ENCODE measurements at regions not wholly inside any gene's neighbourhood (a gene's known extent, or its start where the extent isn't known, plus 50 kb on each side); places are given as distances from the start of the nearest gene placed in this dataset.

DNA sequence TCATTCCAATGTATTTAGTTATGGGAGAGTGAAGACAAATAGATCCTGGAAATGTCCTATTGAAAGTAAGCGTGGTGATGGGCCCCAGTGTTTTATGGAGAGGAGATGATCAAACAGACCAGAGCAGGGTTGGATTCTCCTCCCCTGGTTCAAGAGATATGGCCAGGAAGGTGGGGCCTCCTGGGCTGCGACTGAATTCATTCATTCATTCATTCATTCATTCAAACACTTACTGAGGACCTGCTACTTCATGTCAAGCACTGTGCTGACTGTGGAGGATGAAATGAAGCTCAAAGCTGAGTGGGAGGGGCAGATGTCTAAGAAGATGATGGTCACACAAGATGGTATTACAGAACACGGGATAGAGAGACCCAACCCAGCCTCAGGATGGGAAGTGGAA, 71.5 kb upstream of the TNR start:
- no peak for DNase-seq
- Mint-ChIP-seq H3K9me3 (no peaks in the 10 kb centered on the region), H3K36me3 (ENCODE audit: low read depth) (no peaks in the 10 kb centered on the region), H3K27me3 (peaks cover 33% of the 10 kb centered on the region), H3K4me3 (no peak overlapping the region), H3K4me1 (ENCODE audit: low read depth) (no peaks in the 10 kb centered on the region), H3K27ac (no peak overlapping the region)
- intact Hi-C loops (cut with DNase I, micrococcal nuclease) = no loop called here
- Histone ChIP-seq H3K27me3 (ENCODE audit: control insufficient read depth in 1 of 2, insufficient read depth in 2 of 2, low read length in 2 of 2) (no peaks in the 10 kb centered on the region), H3K36me3 (ENCODE audit: insufficient read depth, low read length) (no peaks in the 10 kb centered on the region), H3K4me3 (ENCODE audit: low read length) (no peak overlapping the region), H3K4me1 (ENCODE audit: insufficient read depth, low read length) (no peaks in the 10 kb centered on the region), H3K27ac (ENCODE audit: low read depth in 1 of 2, low read length in 2 of 2) (no peak overlapping the region), H3K9me3 (ENCODE audit: control insufficient read depth in 1 of 2, insufficient read depth in 1 of 2, low read length in 2 of 2) (peaks cover 0 to 4% of the 10 kb centered on the region in 2 experiments)
- TF ChIP-seq, protein P1, sequence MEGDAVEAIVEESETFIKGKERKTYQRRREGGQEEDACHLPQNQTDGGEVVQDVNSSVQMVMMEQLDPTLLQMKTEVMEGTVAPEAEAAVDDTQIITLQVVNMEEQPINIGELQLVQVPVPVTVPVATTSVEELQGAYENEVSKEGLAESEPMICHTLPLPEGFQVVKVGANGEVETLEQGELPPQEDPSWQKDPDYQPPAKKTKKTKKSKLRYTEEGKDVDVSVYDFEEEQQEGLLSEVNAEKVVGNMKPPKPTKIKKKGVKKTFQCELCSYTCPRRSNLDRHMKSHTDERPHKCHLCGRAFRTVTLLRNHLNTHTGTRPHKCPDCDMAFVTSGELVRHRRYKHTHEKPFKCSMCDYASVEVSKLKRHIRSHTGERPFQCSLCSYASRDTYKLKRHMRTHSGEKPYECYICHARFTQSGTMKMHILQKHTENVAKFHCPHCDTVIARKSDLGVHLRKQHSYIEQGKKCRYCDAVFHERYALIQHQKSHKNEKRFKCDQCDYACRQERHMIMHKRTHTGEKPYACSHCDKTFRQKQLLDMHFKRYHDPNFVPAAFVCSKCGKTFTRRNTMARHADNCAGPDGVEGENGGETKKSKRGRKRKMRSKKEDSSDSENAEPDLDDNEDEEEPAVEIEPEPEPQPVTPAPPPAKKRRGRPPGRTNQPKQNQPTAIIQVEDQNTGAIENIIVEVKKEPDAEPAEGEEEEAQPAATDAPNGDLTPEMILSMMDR (IDR thresholded peaks at IDR 0.05) = no peak
- ChIA-PET POLR2A (no interaction called here), CTCF (no interaction called here)
- ATAC-seq (ENCODE audit: poor library complexity) = no peak

DNA sequence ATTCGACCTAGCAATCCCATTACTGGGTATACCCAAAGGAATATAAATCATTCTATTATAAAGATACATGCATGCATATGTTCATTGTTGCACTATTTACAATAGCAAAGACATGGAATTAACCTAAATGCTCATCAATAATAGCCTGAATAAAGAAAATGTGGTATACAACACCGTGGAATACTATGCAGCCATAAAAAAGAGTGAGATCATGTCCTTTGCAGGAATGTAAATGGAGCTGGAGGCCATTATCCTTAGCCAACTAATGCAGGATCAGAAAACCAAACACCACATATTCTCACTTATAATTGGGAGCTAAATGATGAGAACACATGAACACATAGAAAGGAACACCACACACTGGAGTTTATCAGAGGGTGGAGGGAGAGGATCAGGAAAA, 69.5 kb upstream of the TNR start:
- Histone ChIP-seq H3K27me3 (ENCODE audit: control insufficient read depth in 1 of 2, insufficient read depth in 2 of 2, low read length in 2 of 2) (no peaks in the 10 kb centered on the region), H3K36me3 (ENCODE audit: insufficient read depth, low read length) (no peaks in the 10 kb centered on the region), H3K4me1 (ENCODE audit: insufficient read depth, low read length) (no peaks in the 10 kb centered on the region), H3K9me3 (ENCODE audit: control insufficient read depth in 1 of 2, insufficient read depth in 1 of 2, low read length in 2 of 2) (peaks cover 0 to 4% of the 10 kb centered on the region in 2 experiments), H3K4me3 (ENCODE audit: low read length) (no peak overlapping the region), H3K27ac (ENCODE audit: low read depth in 1 of 2, low read length in 2 of 2) (no peak overlapping the region)
- Mint-ChIP-seq H3K9me3 (no peaks in the 10 kb centered on the region), H3K27ac (no peak overlapping the region), H3K36me3 (ENCODE audit: low read depth) (no peaks in the 10 kb centered on the region), H3K4me1 (ENCODE audit: low read depth) (no peaks in the 10 kb centered on the region), H3K4me3 (no peak overlapping the region), H3K27me3 (peaks cover 45% of the 10 kb centered on the region)
- ChIA-PET CTCF (no interaction called here), POLR2A (no interaction called here)
- DNase-seq (no peak), ATAC-seq (ENCODE audit: poor library complexity) (no peak)
- intact Hi-C loops (cut with DNase I, micrococcal nuclease) = no loop called here
- TF ChIP-seq, protein P1 (IDR thresholded peaks at IDR 0.05) = no peak

DNA sequence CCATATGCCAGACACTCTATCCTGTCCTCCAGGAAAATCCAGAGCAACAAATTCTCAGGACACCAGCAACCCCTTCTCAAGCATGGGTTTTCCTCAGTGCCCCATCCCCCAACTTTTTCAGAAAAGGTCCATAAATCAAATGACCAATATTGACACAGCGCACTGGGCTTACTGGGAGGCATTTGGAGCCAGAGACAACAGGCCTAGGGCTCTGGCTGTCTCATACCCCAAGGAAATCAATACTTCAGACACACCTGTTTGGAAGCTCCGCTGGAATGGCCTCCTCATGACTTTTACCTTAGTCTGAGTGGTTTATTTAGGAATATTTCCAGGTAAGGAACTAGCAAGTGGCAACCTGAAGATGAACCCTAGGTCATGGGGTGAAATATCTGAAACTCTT, 66.9 kb upstream of the TNR start:
- H3K4me1 Mint-ChIP-seq (ENCODE audit: low read depth) = no peaks in the 10 kb centered on the region
- H3K36me3 ChIP-seq (ENCODE audit: insufficient read depth, low read length) = no peaks in the 10 kb centered on the region
- H3K27me3 Mint-ChIP-seq = peaks cover 46% of the 10 kb centered on the region
- no peak overlapping the region for H3K4me3 ChIP-seq (ENCODE audit: low read length)
- POLR2A ChIA-PET = no interaction called here
- TF ChIP-seq, protein P1 (IDR thresholded peaks at IDR 0.05) = no peak
- no peaks in the 10 kb centered on the region for H3K36me3 Mint-ChIP-seq (ENCODE audit: low read depth)
- H3K4me1 ChIP-seq (ENCODE audit: insufficient read depth, low read length) = no peaks in the 10 kb centered on the region
- intact Hi-C loops (cut with DNase I, micrococcal nuclease) = no loop called here
- CTCF ChIA-PET = no interaction called here
- peaks cover 0 to 4% of the 10 kb centered on the region in 2 experiments for H3K9me3 ChIP-seq (ENCODE audit: control insufficient read depth in 1 of 2, insufficient read depth in 1 of 2, low read length in 2 of 2)
- H3K4me3 Mint-ChIP-seq = no peak overlapping the region
- ATAC-seq (ENCODE audit: poor library complexity) = no peak
- no peaks in the 10 kb centered on the region for H3K9me3 Mint-ChIP-seq
- H3K27ac Mint-ChIP-seq = no peak overlapping the region
- no peak for DNase-seq
- no peaks in the 10 kb centered on the region for H3K27me3 ChIP-seq (ENCODE audit: control insufficient read depth in 1 of 2, insufficient read depth in 2 of 2, low read length in 2 of 2)
- no peak overlapping the region for H3K27ac ChIP-seq (ENCODE audit: low read depth in 1 of 2, low read length in 2 of 2)
